ENCODE measurements at regions not wholly inside any gene's neighbourhood (a gene's known extent, or its start where the extent isn't known, plus 50 kb on each side); places are given as distances from the start of the nearest gene placed in this dataset.

- no peaks in the 10 kb centered on the region for H3K4me1 Mint-ChIP-seq
- DNase-seq (no peak), ATAC-seq (ENCODE audit: low read depth) (no peak)
- H3K27ac Mint-ChIP-seq = no peak overlapping the region
- POLR2A ChIA-PET = no interaction called here
- H3K9me3 Mint-ChIP-seq = no peaks in the 10 kb centered on the region
- no peaks in the 10 kb centered on the region for H3K36me3 Mint-ChIP-seq
- H3K27me3 Mint-ChIP-seq = peaks cover 7% of the 10 kb centered on the region
- H3K4me3 Mint-ChIP-seq = no peak overlapping the region
These were observed 244.3 kb upstream of the PUM3 start for GRCh38 chr9:3088219-3088618.

DNA sequence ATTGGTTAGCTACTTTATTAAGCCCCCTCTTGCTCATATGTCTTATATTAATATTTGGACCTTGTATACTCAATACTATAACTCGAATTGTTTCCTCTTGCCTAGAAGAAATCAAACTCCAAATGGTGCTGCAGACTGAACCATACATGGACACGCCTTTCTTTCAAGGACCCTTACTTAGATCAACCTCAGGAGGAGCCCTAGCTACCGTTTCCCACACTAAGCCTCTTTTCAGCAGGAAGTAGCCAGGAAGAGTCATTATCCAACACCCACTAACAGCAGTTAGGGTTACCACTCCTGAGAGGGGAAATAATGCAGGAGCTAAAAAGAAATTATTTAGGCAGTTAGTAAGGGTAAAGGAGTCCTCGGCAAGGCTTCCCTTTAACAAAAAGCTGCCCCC lies 243.8 kb upstream of the PUM3 start:
- DNase-seq = no peak
- POLR2A ChIA-PET = no interaction called here
- Mint-ChIP-seq H3K4me3 (no peak overlapping the region), H3K9me3 (no peaks in the 10 kb centered on the region), H3K27ac (no peak overlapping the region), H3K4me1 (no peaks in the 10 kb centered on the region), H3K27me3 (peaks cover 7% of the 10 kb centered on the region), H3K36me3 (no peaks in the 10 kb centered on the region)
- no peak for ATAC-seq (ENCODE audit: low read depth)

DNA sequence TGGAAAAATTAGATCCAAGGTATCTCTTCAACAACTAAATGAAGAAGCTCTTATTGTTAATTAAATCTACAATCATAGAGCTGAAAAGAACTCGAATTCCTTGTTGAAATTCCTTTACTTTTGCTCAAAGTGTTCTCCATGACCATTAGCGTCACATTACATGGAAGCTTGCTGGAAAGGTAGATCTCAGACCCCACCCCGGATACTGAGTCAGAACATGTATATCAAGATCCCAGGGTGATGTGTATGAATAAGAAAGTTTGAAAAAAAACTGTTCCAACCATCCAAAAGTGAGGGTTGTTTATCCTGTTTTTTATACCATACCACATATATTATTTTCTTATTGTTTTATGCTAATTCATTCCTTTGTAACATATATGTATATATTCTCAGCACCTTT lies 237.1 kb upstream of the PUM3 start:
- no peaks in the 10 kb centered on the region for H3K4me1 Mint-ChIP-seq

DNA sequence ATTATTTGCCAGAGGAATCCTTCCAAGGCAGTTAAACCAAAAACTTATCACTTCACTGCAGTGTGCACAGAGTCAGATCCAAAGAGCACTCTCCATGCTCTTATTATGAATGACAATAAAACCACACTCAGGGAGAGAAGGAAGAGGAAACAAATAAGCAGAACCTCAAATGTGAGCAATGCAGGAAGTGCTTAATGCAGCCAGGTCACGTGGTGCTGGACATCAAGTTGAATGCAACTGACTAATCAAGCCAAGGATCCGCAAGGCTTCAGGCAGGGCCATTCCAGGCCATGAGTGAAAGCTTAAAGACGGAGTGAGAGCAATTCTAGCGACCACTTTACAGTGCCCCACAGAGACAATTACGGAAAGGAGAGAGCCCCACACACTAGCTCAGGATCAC lies 230.4 kb upstream of the PUM3 start:
- H3K9me3 Mint-ChIP-seq = peaks cover 2% of the 10 kb centered on the region
- no peak overlapping the region for H3K4me3 Mint-ChIP-seq
- no peak for DNase-seq
- H3K27ac Mint-ChIP-seq = no peak overlapping the region
- POLR2A ChIA-PET = no interaction called here
- H3K36me3 Mint-ChIP-seq = no peaks in the 10 kb centered on the region
- no peak for ATAC-seq (ENCODE audit: low read depth)
- H3K27me3 Mint-ChIP-seq = peaks cover 3% of the 10 kb centered on the region
- H3K4me1 Mint-ChIP-seq = no peaks in the 10 kb centered on the region

More for the DNA sequence above, 237.1 kb upstream of the PUM3 start:
- Mint-ChIP-seq H3K27ac (no peak overlapping the region), H3K36me3 (no peaks in the 10 kb centered on the region), H3K9me3 (no peaks in the 10 kb centered on the region), H3K4me3 (no peak overlapping the region), H3K27me3 (peaks cover 10% of the 10 kb centered on the region)
- ATAC-seq (ENCODE audit: low read depth) (no peak), DNase-seq (no peak)
- POLR2A ChIA-PET = no interaction called here

DNA sequence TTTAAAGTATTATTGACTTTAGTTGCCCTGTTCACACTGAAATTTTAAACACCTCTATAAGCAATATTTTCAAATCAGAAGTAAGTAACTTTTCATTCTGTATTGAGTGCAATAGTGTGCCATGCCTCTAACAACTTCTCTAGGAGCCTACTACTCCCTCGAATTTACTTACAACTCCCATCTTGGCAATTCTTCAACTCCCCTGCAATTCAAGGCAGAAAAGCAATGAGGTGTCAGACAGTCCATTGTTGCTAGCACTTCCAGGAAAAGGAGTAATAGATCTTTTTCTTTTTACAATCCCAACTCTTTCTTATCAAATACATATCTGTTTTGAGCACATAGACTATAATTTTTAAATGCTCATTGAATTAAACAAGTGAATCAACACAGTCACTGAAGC lies 222.7 kb upstream of the PUM3 start:
- Mint-ChIP-seq H3K9me3 (no peaks in the 10 kb centered on the region), H3K27ac (no peak overlapping the region), H3K4me1 (no peaks in the 10 kb centered on the region), H3K4me3 (no peak overlapping the region), H3K36me3 (no peaks in the 10 kb centered on the region), H3K27me3 (peaks cover 2% of the 10 kb centered on the region)
- POLR2A ChIA-PET = no interaction called here
- DNase-seq = no peak
- no peak for ATAC-seq (ENCODE audit: low read depth)

DNA sequence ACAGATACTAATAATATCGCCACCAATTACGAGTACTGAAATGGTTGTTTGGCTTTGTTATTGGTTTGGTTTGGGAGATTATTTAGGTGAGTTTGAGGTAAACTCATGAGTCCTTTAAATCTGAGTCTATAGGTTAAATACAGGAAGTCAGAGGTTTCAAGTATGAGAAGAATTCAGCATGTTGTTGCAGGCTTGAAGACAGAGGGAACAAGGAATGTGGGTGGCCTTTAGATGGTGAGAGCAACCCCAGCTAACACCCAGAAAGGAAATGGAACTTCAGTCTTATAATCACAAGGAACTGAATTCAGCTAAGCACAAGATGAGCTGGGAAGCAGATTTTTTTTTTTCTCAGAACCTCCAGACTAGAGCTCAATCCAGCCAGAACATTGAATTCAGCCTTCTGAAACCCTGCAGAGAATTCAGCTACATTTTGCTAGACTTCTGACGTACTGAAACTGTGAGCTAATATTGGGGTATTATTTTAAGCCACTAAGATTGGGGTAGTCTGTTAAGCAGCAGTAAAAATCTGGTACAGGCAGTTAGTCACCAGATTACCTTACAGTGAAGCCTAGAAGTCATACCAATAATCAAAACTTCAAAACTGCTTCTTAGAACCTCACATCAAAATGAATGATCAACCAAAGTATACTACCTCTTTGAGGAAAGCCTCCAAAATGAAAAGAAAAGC lies 216.0 kb upstream of the PUM3 start:
- H3K9me3 Mint-ChIP-seq = no peaks in the 10 kb centered on the region
- H3K4me1 Mint-ChIP-seq = no peaks in the 10 kb centered on the region
- no peaks in the 10 kb centered on the region for H3K27me3 Mint-ChIP-seq
- H3K4me3 Mint-ChIP-seq = no peak overlapping the region
- DNase-seq = no peak
- POLR2A ChIA-PET = no interaction called here
- ATAC-seq (ENCODE audit: low read depth) = no peak
- H3K36me3 Mint-ChIP-seq = no peaks in the 10 kb centered on the region
- no peak overlapping the region for H3K27ac Mint-ChIP-seq

GRCh38 chr9:3058409-3058808 lies 214.5 kb upstream of the PUM3 start:
- Mint-ChIP-seq H3K36me3 (no peaks in the 10 kb centered on the region), H3K4me1 (no peaks in the 10 kb centered on the region), H3K4me3 (no peak overlapping the region), H3K9me3 (no peaks in the 10 kb centered on the region), H3K27me3 (no peaks in the 10 kb centered on the region), H3K27ac (no peak overlapping the region)
- POLR2A ChIA-PET = no interaction called here
- ATAC-seq (ENCODE audit: low read depth) = no peak
- no peak for DNase-seq

DNA sequence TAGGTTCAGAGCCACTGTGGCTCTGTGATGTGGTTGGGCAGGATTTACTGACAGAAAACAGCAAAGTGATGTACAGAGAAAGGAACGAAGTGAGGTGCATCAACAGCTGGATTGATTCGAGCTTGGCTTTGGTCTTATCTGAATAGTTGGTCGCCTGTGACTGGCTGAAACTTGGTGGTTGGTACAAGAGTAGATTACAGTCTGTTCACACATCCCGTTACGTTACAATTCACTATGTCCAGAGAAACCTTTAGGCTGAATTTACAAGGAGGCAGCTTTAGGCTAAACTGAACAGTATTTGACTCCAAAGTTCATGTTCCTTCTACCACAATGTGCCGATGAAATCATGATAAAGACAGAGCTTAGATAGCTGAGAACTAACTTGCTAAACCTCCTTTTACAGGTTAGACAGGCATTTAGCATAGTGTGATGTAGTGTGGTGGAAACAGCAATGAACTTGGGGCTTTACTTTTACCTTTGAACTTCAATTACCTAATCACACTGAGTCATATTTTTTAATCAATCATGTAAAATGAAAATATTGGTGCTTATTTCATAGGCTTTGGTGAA lies 210.2 kb upstream of the PUM3 start:
- Mint-ChIP-seq H3K9me3 (no peaks in the 10 kb centered on the region), H3K4me1 (no peaks in the 10 kb centered on the region), H3K27me3 (peaks cover 2% of the 10 kb centered on the region), H3K27ac (no peak overlapping the region), H3K4me3 (no peak overlapping the region), H3K36me3 (no peaks in the 10 kb centered on the region)
- no peak for DNase-seq
- ATAC-seq (ENCODE audit: low read depth) = no peak
- POLR2A ChIA-PET = no interaction called here

DNA sequence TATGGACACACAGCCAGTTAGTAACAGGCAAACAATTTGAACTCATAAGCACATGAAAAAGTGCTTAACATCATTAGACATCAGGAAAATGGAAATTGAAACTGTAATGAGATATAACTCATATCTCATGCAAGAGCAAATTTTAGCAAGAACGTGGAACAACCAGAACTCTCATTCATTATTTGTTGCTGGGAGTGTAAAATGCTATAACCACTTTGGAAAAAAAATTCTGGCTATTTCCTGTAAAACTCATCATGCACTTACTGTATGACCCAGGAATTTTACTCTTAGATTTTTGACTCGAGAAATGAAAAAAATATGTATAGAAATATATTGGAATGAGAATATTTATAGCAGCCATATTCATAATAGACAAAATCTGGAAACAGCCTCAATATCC lies 205.7 kb upstream of the PUM3 start:
- H3K27me3 Mint-ChIP-seq = peaks cover 2% of the 10 kb centered on the region
- POLR2A ChIA-PET = no interaction called here
- no peak overlapping the region for H3K4me3 Mint-ChIP-seq
- DNase-seq (no peak), ATAC-seq (ENCODE audit: low read depth) (no peak)
- H3K9me3 Mint-ChIP-seq = no peaks in the 10 kb centered on the region
- no peak overlapping the region for H3K27ac Mint-ChIP-seq
- no peaks in the 10 kb centered on the region for H3K4me1 Mint-ChIP-seq
- H3K36me3 Mint-ChIP-seq = no peaks in the 10 kb centered on the region

- Mint-ChIP-seq H3K4me3 (no peak overlapping the region), H3K27me3 (peaks cover 2% of the 10 kb centered on the region), H3K27ac (no peak overlapping the region), H3K4me1 (no peaks in the 10 kb centered on the region), H3K36me3 (no peaks in the 10 kb centered on the region), H3K9me3 (no peaks in the 10 kb centered on the region)
- POLR2A ChIA-PET = no interaction called here
- no peak for ATAC-seq (ENCODE audit: low read depth)
- DNase-seq = no peak
These were observed 204.0 kb upstream of the PUM3 start for GRCh38 chr9:3047912-3048311.

DNA sequence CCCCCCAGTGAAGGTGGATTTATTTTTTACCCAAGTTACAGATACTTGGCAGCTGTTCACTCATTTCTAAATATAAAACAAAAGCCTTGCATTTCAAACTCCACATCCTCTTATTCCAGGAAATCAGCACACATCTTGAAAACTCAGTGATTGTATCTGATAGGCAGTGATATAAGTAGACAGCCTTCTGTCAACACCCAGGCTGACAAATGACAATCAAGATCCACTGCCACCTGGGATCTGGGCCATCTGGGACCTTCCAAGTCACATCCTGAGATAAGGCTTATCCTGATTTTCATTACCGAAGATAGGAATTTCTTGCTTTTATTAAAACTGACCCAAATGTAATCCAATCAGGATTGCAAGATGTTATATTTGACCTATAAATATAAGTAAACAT lies 201.3 kb upstream of the PUM3 start:
- Mint-ChIP-seq H3K36me3 (no peaks in the 10 kb centered on the region), H3K4me3 (no peak overlapping the region), H3K27me3 (peaks cover 2% of the 10 kb centered on the region), H3K9me3 (no peaks in the 10 kb centered on the region), H3K27ac (no peak overlapping the region), H3K4me1 (no peaks in the 10 kb centered on the region)
- POLR2A ChIA-PET = no interaction called here
- ATAC-seq (ENCODE audit: low read depth) = no peak
- DNase-seq = no peak

DNA sequence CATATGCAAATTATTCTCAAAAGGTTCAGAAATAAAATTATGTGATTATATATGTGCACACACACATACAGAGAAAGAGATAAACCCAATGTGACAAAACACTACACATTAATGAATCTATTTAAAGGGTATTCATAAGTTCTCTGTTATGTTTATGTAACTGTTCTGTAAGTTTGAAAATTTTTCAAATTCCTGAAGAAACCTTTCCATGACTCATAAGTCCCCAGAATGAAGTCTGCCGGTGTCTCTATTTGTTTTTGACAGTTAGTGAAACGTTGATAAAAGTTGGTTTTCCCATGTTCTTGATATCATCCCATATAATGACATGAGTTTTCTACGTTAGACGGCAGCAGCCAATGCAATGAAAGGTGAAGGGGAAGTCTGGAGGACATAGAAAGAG lies 199.5 kb upstream of the PUM3 start:
- no peaks in the 10 kb centered on the region for H3K9me3 Mint-ChIP-seq
- H3K4me3 Mint-ChIP-seq = no peak overlapping the region
- no peaks in the 10 kb centered on the region for H3K27me3 Mint-ChIP-seq
- DNase-seq (no peak), ATAC-seq (ENCODE audit: low read depth) (no peak)
- H3K36me3 Mint-ChIP-seq = no peaks in the 10 kb centered on the region
- H3K27ac Mint-ChIP-seq = no peak overlapping the region
- POLR2A ChIA-PET = no interaction called here
- H3K4me1 Mint-ChIP-seq = no peaks in the 10 kb centered on the region

- DNase-seq = no peak
- Mint-ChIP-seq H3K4me3 (no peak overlapping the region), H3K4me1 (no peaks in the 10 kb centered on the region), H3K36me3 (no peaks in the 10 kb centered on the region), H3K27me3 (no peaks in the 10 kb centered on the region), H3K9me3 (no peaks in the 10 kb centered on the region), H3K27ac (no peak overlapping the region)
- POLR2A ChIA-PET = no interaction called here
- no peak for ATAC-seq (ENCODE audit: low read depth)
These were observed 196.9 kb upstream of the PUM3 start for GRCh38 chr9:3040761-3041160.

DNA sequence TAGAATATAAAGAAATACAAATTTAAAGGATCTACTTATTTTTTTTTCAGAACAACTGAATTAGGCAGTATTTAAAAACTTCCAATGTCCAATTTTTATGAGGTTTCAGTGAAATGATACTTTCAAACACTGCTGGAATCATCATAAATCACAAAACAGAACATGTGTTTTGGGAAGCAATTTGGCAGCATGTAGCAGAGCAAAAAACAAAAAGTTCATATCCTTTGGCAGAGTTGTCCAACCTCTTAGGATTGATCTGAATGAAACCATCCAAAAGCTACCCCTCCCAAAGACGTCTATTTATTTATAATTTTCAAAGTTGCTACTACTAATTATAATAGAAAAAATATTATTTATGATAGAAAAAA lies 192.4 kb upstream of the PUM3 start:
- POLR2A ChIA-PET = no interaction called here
- Mint-ChIP-seq H3K27ac (no peak overlapping the region), H3K36me3 (no peaks in the 10 kb centered on the region), H3K9me3 (no peaks in the 10 kb centered on the region), H3K27me3 (no peaks in the 10 kb centered on the region), H3K4me3 (no peak overlapping the region), H3K4me1 (no peaks in the 10 kb centered on the region)
- ATAC-seq (ENCODE audit: low read depth) (no peak), DNase-seq (no peak)

Data from activated naive CD8-positive, alpha-beta T cell treated with anti-CD3 and anti-CD28 coated beads, Interleukin-2, amount 10 ng/mL, durations not matched to agents 7 days and 5 days (primary cell).